HepG2 (cell line): ENCODE measurements at regions not wholly inside any gene's neighbourhood (a gene's known extent, or its start where the extent isn't known, plus 50 kb on each side); places are given as distances from the start of the nearest gene placed in this dataset.
"Not testable (repeated sequence)": the region's sequence is repeated elsewhere in the genome, so short reads cannot be mapped to it uniquely, and the experiment has no call there.

Source experiments
- ATAC-seq: fragments of 200-7000 bp; cut with Tn5 transposase; 3 replicates; pipeline ENCODE4 v1.9.1; 2020; ENCODE audit warnings: mild to moderate bottlenecking, moderate library complexity
- BruUV-seq: library from RNA; stranded (reverse); fragments of 400-500 nt; replicated peaks from 2 replicates; lab custom pipeline; 2021; lab: Mats Ljungman, UMichigan
- CTCF ChIA-PET: fragments of 300-600 bp; formaldehyde crosslinking; extraction: SDS; loops from one replicate; lab custom pipeline; 2021; ENCODE audit warnings: low total read pairs, inconsistent platforms, low intra/inter-chr PET ratio; lab: Yijun Ruan, JAX
- POLR2A ChIA-PET: fragments of 350-600 bp; sonication (Branson Sonifier 250); formaldehyde crosslinking; loops from one replicate; lab custom pipeline; 2020; ENCODE audit warnings: antibody characterized with exemption, inconsistent platforms; lab: Yijun Ruan, JAX
- DNase-seq: peaks from one replicate; pipeline ENCODE4 v3.0.0-alpha.2; 2015; ENCODE audit warnings: low spot score
- FAIRE-seq: peaks from 3 replicates; lab custom pipeline; 2011; peaks lifted over from hg19 to GRCh38; lab: Jason Lieb, UNC
- H2AFZ ChIP-seq: one replicate; pipeline ENCODE4 v1.6.1; 2011; ENCODE audit warnings: low read length, inconsistent platforms
- H3K27ac ChIP-seq: fragments of 300-600 bp; 3 replicates; pipeline ENCODE4 v1.8.0; 2011; ENCODE audit warnings: mixed run types, mild to moderate bottlenecking, mixed read lengths, low read length, inconsistent platforms; ENCODE audit not compliant: insufficient read depth; ENCODE audit errors: extremely low read length
- H3K27me3 ChIP-seq, 2 experiments: fragments of 200-600 bp in 1 of 2; 2 replicates in 1 of 2; 3 replicates in 1 of 2; pipeline versions ENCODE4 v1.6.0 to v1.8.0; 2011; ENCODE audit warnings: low read length in 2 of 2, mild to moderate bottlenecking in 2 of 2, moderate library complexity in 2 of 2, inconsistent platforms in 1 of 2; ENCODE audit not compliant: insufficient read depth in 2 of 2, control insufficient read depth in 1 of 2
- H3K36me3 ChIP-seq, 2 experiments: fragments of 200-600 bp in 1 of 2; replicated peaks in 1 of 2; 2 replicates in 1 of 2; 3 replicates in 1 of 2; pipeline versions ENCODE4 v1.5.1 to v1.8.0; 2011; ENCODE audit warnings: low read length in 2 of 2, inconsistent platforms in 1 of 2; ENCODE audit not compliant: insufficient read depth in 2 of 2, control insufficient read depth in 1 of 2
- H3K4me1 ChIP-seq: 2 replicates; pipeline ENCODE4 v1.5.1; 2012; ENCODE audit warnings: low read length, inconsistent platforms; ENCODE audit not compliant: insufficient read depth
- H3K4me2 ChIP-seq: 2 replicates; pipeline ENCODE4 v1.6.0; 2011; ENCODE audit warnings: low read depth, low read length, inconsistent platforms
- H3K4me3 ChIP-seq, 3 experiments: fragments of 200-600 bp in 1 of 3; sonication (generic), shearing (Covaris generic) in 1 of 3; replicated peaks in 1 of 3; 2 replicates each; pipeline ENCODE4 v1.5.1; 2011 to 2016; ENCODE audit warnings: low read length in 3 of 3, inconsistent platforms in 2 of 3, low read depth in 2 of 3, mild to moderate bottlenecking in 2 of 3, control low read depth in 1 of 3, mixed read lengths in 1 of 3; ENCODE audit not compliant: insufficient read depth in 1 of 3
- H3K79me2 ChIP-seq: one replicate; pipeline ENCODE4 v1.6.1; 2011; ENCODE audit warnings: low read length, inconsistent platforms; ENCODE audit not compliant: insufficient read depth
- H3K9ac ChIP-seq: 2 replicates; pipeline ENCODE4 v1.6.0; 2011; ENCODE audit warnings: mild to moderate bottlenecking, low read depth, low read length, inconsistent platforms; ENCODE audit not compliant: insufficient read depth
- H3K9me3 ChIP-seq: 2 replicates; pipeline ENCODE4 v1.5.1; 2012; ENCODE audit warnings: mild to moderate bottlenecking, low read length
- H4K20me1 ChIP-seq: 2 replicates; pipeline ENCODE4 v1.6.0; 2011; ENCODE audit warnings: inconsistent platforms, mild to moderate bottlenecking, low read length, moderate library complexity; ENCODE audit not compliant: insufficient read depth
- CTCF ChIP-seq: sonication (generic); formaldehyde crosslinking; IDR thresholded peaks from 2 replicates; pipeline ENCODE4 v1.5.0; 2020; ENCODE audit warnings: mild to moderate bottlenecking, missing genetic modification reagents, moderate library complexity
- ISL2 ChIP-seq: sonication (generic); formaldehyde crosslinking; IDR thresholded peaks from 2 replicates; pipeline ENCODE4 v1.5.0; 2020; ENCODE audit warnings: missing genetic modification reagents
- STAG1 ChIP-seq: sonication (generic); formaldehyde crosslinking; IDR thresholded peaks from 2 replicates; pipeline ENCODE4 v1.4.0; 2020; ENCODE audit warnings: missing genetic modification reagents
- ZNF776 ChIP-seq: sonication (generic); formaldehyde crosslinking; IDR thresholded peaks from 2 replicates; pipeline ENCODE4 v1.4.0; 2020; ENCODE audit warnings: mild to moderate bottlenecking, missing genetic modification reagents
- WGBS: methylation state at CpG from one replicate; pipeline ENCODE4 v1.1.6; 2017; ENCODE audit warnings: low lambda C conversion rate; 5-methylcytosine and 5-hydroxymethylcytosine counted together
- in situ Hi-C: cut with HindIII; loops from 2 replicates; pipeline ENCODE4 v1.10.0; 2017; ENCODE audit warnings: low pct_unique_long_range_greater_than_20kb; ENCODE audit not compliant: extremely low pct_ligation_motif_present
- intact Hi-C: fragments of 100-400 bp; cut with micrococcal nuclease; formaldehyde crosslinking; loops from one replicate; pipeline ENCODE4 v1.10.0; 2022; ENCODE audit not compliant: unreplicated experiment

GRCh38 chrX:36898301-36898700 lies 109.9 kb upstream of the FAM47C start:
- no peaks in the 10 kb centered on the region for H4K20me1 ChIP-seq
- TF ChIP-seq STAG1, result peak; percentile 56
- TF ChIP-seq CTCF (CRISPR knock-in tag), result peak; percentile 56
- TF ChIP-seq ISL2 (CRISPR knock-in tag), result no peak
- TF ChIP-seq ZNF776 (CRISPR knock-in tag), result no peak
- WGBS, result 3% methylated on average over 3 of the region's 3 CpGs
- H3K79me2 ChIP-seq, result no peaks in the 10 kb centered on the region
- H3K27me3 ChIP-seq, result no peaks in the 10 kb centered on the region
- FAIRE-seq (peak; percentile 67), DNase-seq (peak; percentile 0), ATAC-seq (peak; percentile 91)
- H3K9ac ChIP-seq, result no peak overlapping the region
- no peak overlapping the region for H2AFZ ChIP-seq
- H3K36me3 ChIP-seq, result no peaks in the 10 kb centered on the region
- intact Hi-C loops, result no loop called here
- H3K27ac ChIP-seq, result no peak overlapping the region
- in situ Hi-C loops, result no loop called here
- H3K4me1 ChIP-seq, result no peaks in the 10 kb centered on the region
- H3K9me3 ChIP-seq, result no peaks in the 10 kb centered on the region
- ChIA-PET POLR2A (no interaction called here), CTCF (no interaction called here)
- H3K4me3 ChIP-seq, result no peak overlapping the region
- no peak overlapping the region for H3K4me2 ChIP-seq
- no TSS peak for BruUV-seq

GRCh38 chrX:36904561-36904960 lies 103.6 kb upstream of the FAM47C start:
- H3K9ac ChIP-seq, H3K27ac ChIP-seq, DNase-seq, H3K4me3 ChIP-seq, FAIRE-seq, H3K27me3 ChIP-seq, POLR2A ChIA-PET, H3K4me2 ChIP-seq, H4K20me1 ChIP-seq, CTCF ChIA-PET, H3K36me3 ChIP-seq, H3K9me3 ChIP-seq, in situ Hi-C loops, H2AFZ ChIP-seq, ATAC-seq, H3K4me1 ChIP-seq, BruUV-seq, H3K79me2 ChIP-seq, intact Hi-C loops: not testable (repeated sequence)
- WGBS, result no CpG with 5 or more reads among the region's 3 CpGs
